Liver (tissue), 7 donors: ENCODE measurements at regions not wholly inside any gene's neighbourhood (a gene's known extent, or its start where the extent isn't known, plus 50 kb on each side); places are given as distances from the start of the nearest gene placed in this dataset.

Source experiments
- DNase-seq: peaks from one replicate; pipeline ENCODE4 v3.0.0-alpha.2; 2017; ENCODE audit warnings: low spot score
- H3K27ac ChIP-seq, 2 donors: one replicate each; pipeline ENCODE4 v1.7.0; 2013; ENCODE audit warnings: inconsistent platforms in 2 of 2, low read length in 2 of 2, control low read depth in 1 of 2, low read depth in 1 of 2, mild to moderate bottlenecking in 1 of 2
- H3K27me3 ChIP-seq, 4 donors: one replicate each; pipeline versions ENCODE4 v1.6.1 to v1.7.0; 2013; ENCODE audit warnings: low read length in 3 of 4, inconsistent platforms in 1 of 4, mild to moderate bottlenecking in 1 of 4, moderate library complexity in 1 of 4; ENCODE audit not compliant: control insufficient read depth in 4 of 4, insufficient read depth in 4 of 4
- H3K36me3 ChIP-seq, 4 donors: one replicate each; pipeline versions ENCODE4 v1.6.1 to v1.7.0; 2013; ENCODE audit warnings: low read length in 3 of 4, mild to moderate bottlenecking in 3 of 4, low read depth in 1 of 4, moderate library complexity in 1 of 4; ENCODE audit not compliant: control insufficient read depth in 4 of 4, insufficient read depth in 3 of 4
- H3K4me1 ChIP-seq, 4 donors: one replicate each; pipeline versions ENCODE4 v1.6.1 to v1.7.0; 2013; ENCODE audit warnings: low read length in 3 of 4, mild to moderate bottlenecking in 3 of 4, moderate library complexity in 1 of 4; ENCODE audit not compliant: control insufficient read depth in 4 of 4, insufficient read depth in 4 of 4
- H3K4me3 ChIP-seq, 3 donors: one replicate each; pipeline versions ENCODE4 v1.6.1 to v1.7.0; 2013; ENCODE audit warnings: low read length in 3 of 3, control low read depth in 1 of 3, low read depth in 1 of 3, mild to moderate bottlenecking in 1 of 3
- H3K9ac ChIP-seq, 2 donors: one replicate each; pipeline ENCODE4 v1.7.0; 2013; ENCODE audit warnings: low read length in 2 of 2, mild to moderate bottlenecking in 2 of 2, moderate library complexity in 2 of 2, control low read depth in 1 of 2, low read depth in 1 of 2
- H3K9me3 ChIP-seq, 4 donors: one replicate each; pipeline versions ENCODE4 v1.6.1 to v1.7.0; 2013; ENCODE audit warnings: low read length in 3 of 4; ENCODE audit not compliant: control insufficient read depth in 4 of 4
- ATF3 ChIP-seq: IDR thresholded peaks from 2 replicates; pipeline ENCODE4 v1.6.1; 2016; ENCODE audit warnings: antibody characterized with exemption
- EGR1 ChIP-seq, 2 donors: IDR thresholded peaks; 2 replicates each; pipeline ENCODE4 v1.6.1; 2016 to 2018; ENCODE audit warnings: antibody characterized with exemption in 2 of 2, low read depth in 2 of 2
- GABPA ChIP-seq, 2 donors: IDR thresholded peaks in 1 of 2; conservative IDR thresholded peaks in 1 of 2; 2 replicates each; pipeline ENCODE4 v1.6.1; 2016; ENCODE audit warnings: antibody characterized with exemption in 2 of 2, mild to moderate bottlenecking in 1 of 2, moderate library complexity in 1 of 2
- HNF4G ChIP-seq: IDR thresholded peaks from 2 replicates; pipeline ENCODE4 v1.6.1; 2016; ENCODE audit warnings: antibody characterized with exemption
- JUND ChIP-seq, 2 donors: IDR thresholded peaks; 2 replicates each; pipeline ENCODE4 v1.6.1; 2016; ENCODE audit warnings: antibody characterized with exemption in 2 of 2
- RAD21 ChIP-seq, 2 donors: IDR thresholded peaks; 2 replicates each; pipeline ENCODE4 v1.6.1; 2016; ENCODE audit warnings: antibody characterized with exemption in 2 of 2, mild to moderate bottlenecking in 2 of 2
- REST ChIP-seq: IDR thresholded peaks from 2 replicates; pipeline ENCODE4 v1.6.1; 2016; ENCODE audit warnings: antibody characterized with exemption, mild to moderate bottlenecking
- RXRA ChIP-seq, 2 donors: IDR thresholded peaks; 2 replicates each; pipeline ENCODE4 v1.6.1; 2017 to 2018; ENCODE audit warnings: antibody characterized with exemption in 2 of 2, mild to moderate bottlenecking in 1 of 2
- SP1 ChIP-seq: IDR thresholded peaks from 2 replicates; pipeline ENCODE4 v1.6.1; 2018; ENCODE audit warnings: antibody characterized with exemption, mild to moderate bottlenecking
- YY1 ChIP-seq: IDR thresholded peaks from 2 replicates; pipeline ENCODE4 v1.6.1; 2016; ENCODE audit warnings: antibody characterized with exemption, mild to moderate bottlenecking
- ZBTB33 ChIP-seq: IDR thresholded peaks from 2 replicates; pipeline ENCODE4 v1.6.1; 2016; ENCODE audit warnings: antibody characterized with exemption
- WGBS: extraction: QIAGEN DNeasy Blood & Tissue Kit; methylation state at CpG from one replicate; pipeline ENCODE4 v1.1.7; 2013; 5-methylcytosine and 5-hydroxymethylcytosine counted together
- donor health status: healthy.
- donor health status: healthy.
- donor health status: healthy.
- donor health status: healthy.

GRCh38 chr10:130927157-130927556 lies 384.4 kb downstream of the TCERG1L start:
- no peaks in the 10 kb centered on the region for H3K36me3 ChIP-seq
- no peak overlapping the region for H3K9ac ChIP-seq
- no peaks in the 10 kb centered on the region for H3K4me1 ChIP-seq
- 71% methylated on average over 4 of the region's 4 CpGs for WGBS
- DNase-seq = no peak
- H3K27me3 ChIP-seq = peaks cover 0 to 4% (median 2%) of the 10 kb centered on the region in 4 donors
- TF ChIP-seq ZBTB33 = no peak
- no peak for TF ChIP-seq REST
- no peak overlapping the region for H3K4me3 ChIP-seq
- H3K9me3 ChIP-seq = no peaks in the 10 kb centered on the region
- no peak overlapping the region for H3K27ac ChIP-seq

GRCh38 chr10:130928306-130928705 lies 383.2 kb downstream of the TCERG1L start:
- no peak for TF ChIP-seq RAD21 (IDR thresholded peaks at IDR 0.05)
- TF ChIP-seq YY1 = no peak
- no peak for TF ChIP-seq HNF4G
- no peak for TF ChIP-seq JUND (IDR thresholded peaks at IDR 0.05)
- TF ChIP-seq ATF3 = no peak
- no peak for TF ChIP-seq SP1
- no peak for TF ChIP-seq EGR1 (IDR thresholded peaks at IDR 0.05; ENCODE audit: low read depth in 2 of 2)
- TF ChIP-seq RXRA (IDR thresholded peaks at IDR 0.05) = no peak
- TF ChIP-seq ZBTB33 = no peak
- TF ChIP-seq GABPA (IDR thresholded peaks at IDR 0.05 in 1 of 2, conservative IDR thresholded peaks at IDR 0.05 in 1 of 2) = no peak
- Histone ChIP-seq H3K9me3 (no peaks in the 10 kb centered on the region), H3K4me3 (no peak overlapping the region), H3K36me3 (no peaks in the 10 kb centered on the region), H3K27me3 (peaks cover 0 to 4% (median 2%) of the 10 kb centered on the region in 4 donors), H3K27ac (no peak overlapping the region), H3K4me1 (no peaks in the 10 kb centered on the region), H3K9ac (no peak overlapping the region)
- 48% methylated on average over 3 of the region's 3 CpGs for WGBS
- no peak for DNase-seq
